Neural cell (in vitro differentiated cells): ENCODE measurements at regions not wholly inside any gene's neighbourhood (a gene's known extent, or its start where the extent isn't known, plus 50 kb on each side); places are given as distances from the start of the nearest gene placed in this dataset.

Source experiments
- CTCF ChIP-seq: fragments of 450-650 bp; IDR thresholded peaks from 2 replicates; pipeline ENCODE4 v1.5.1; 2014; ENCODE audit warnings: antibody characterized with exemption, mild to moderate bottlenecking, moderate library complexity; ENCODE audit not compliant: poor library complexity, severe bottlenecking
- POLR2AphosphoS5 ChIP-seq: IDR thresholded peaks from 2 replicates; pipeline ENCODE4 v1.6.1; 2012
- SMC3 ChIP-seq: fragments of 450-650 bp; conservative IDR thresholded peaks from 2 replicates; pipeline ENCODE4 v1.6.1; 2014; ENCODE audit warnings: antibody characterized with exemption, mild to moderate bottlenecking, moderate library complexity; ENCODE audit not compliant: poor library complexity

GRCh38 chr3:40855871-40856270, 331.1 kb downstream of the ZNF621 start:
- no peak for TF ChIP-seq CTCF
- TF ChIP-seq POLR2AphosphoS5 = no peak
- TF ChIP-seq SMC3 = no peak
